OCI-LY3 (cell line): ENCODE measurements at regions not wholly inside any gene's neighbourhood (a gene's known extent, or its start where the extent isn't known, plus 50 kb on each side); places are given as distances from the start of the nearest gene placed in this dataset.
"Not testable (repeated sequence)": the region's sequence is repeated elsewhere in the genome, so short reads cannot be mapped to it uniquely, and the experiment has no call there.

Experiments
- H2AFZ ChIP-seq: fragments of 200-600, 300-600 bp; shearing (Covaris generic); 2 replicates; pipeline ENCODE4 v1.6.0; 2014; ENCODE audit warnings: antibody characterized with exemption, low read depth, low read length
- H3K27ac ChIP-seq: fragments of 200-600, 300-600 bp; sonication (generic); 2 replicates; pipeline ENCODE4 v1.5.1; 2014; ENCODE audit warnings: mild to moderate bottlenecking, low read length, moderate library complexity, mixed read lengths
- H3K27me3 ChIP-seq: fragments of 200-600, 300-600 bp; sonication (generic); 2 replicates; pipeline ENCODE4 v1.6.1; 2014; ENCODE audit warnings: low read depth, low read length, mixed read lengths
- H3K36me3 ChIP-seq: fragments of 200-600, 300-600 bp; sonication (generic); replicated peaks from 2 replicates; pipeline ENCODE3; 2014; ENCODE audit warnings: low read depth, low read length, mixed read lengths
- H3K4me1 ChIP-seq: fragments of 300-600, 200-600 bp; sonication (generic); 2 replicates; pipeline ENCODE4 v1.6.1; 2014; ENCODE audit warnings: low read length, mixed read lengths
- H3K4me2 ChIP-seq: fragments of 200-600, 300-600 bp; sonication (generic); 2 replicates; pipeline ENCODE4 v1.6.1; 2014; ENCODE audit warnings: low read length, mixed read lengths
- H3K4me3 ChIP-seq: fragments of 300-600, 200-600 bp; sonication (generic); 2 replicates; pipeline ENCODE4 v1.5.1; 2014; ENCODE audit warnings: antibody characterized with exemption, mild to moderate bottlenecking, low read length, moderate library complexity
- H3K79me2 ChIP-seq: fragments of 300-600, 200-600 bp; shearing (Covaris generic); 2 replicates; pipeline ENCODE4 v1.6.1; 2014; ENCODE audit warnings: mild to moderate bottlenecking, low read length, mixed read lengths
- H3K9ac ChIP-seq: fragments of 300-600, 200-600 bp; shearing (Covaris generic); 2 replicates; pipeline ENCODE4 v1.6.0; 2014; ENCODE audit warnings: mild to moderate bottlenecking, low read length, moderate library complexity
- H3K9me3 ChIP-seq: fragments of 200-600, 300-600 bp; shearing (Covaris generic); 2 replicates; pipeline ENCODE4 v1.6.1; 2014; ENCODE audit warnings: low read length, mixed read lengths; ENCODE audit not compliant: insufficient read depth
- H4K20me1 ChIP-seq: fragments of 200-600, 300-600 bp; sonication (generic); 2 replicates; pipeline ENCODE4 v1.6.1; 2016; ENCODE audit warnings: low read length, mixed read lengths; ENCODE audit not compliant: insufficient read depth
- EZH2phosphoT487 ChIP-seq: fragments of 200-600 bp; shearing (Covaris generic); IDR thresholded peaks from 2 replicates; pipeline ENCODE4 v1.6.1; 2018; ENCODE audit warnings: antibody characterized with exemption, mixed run types, low read depth
- TF ChIP-seq, protein P1 (sequence below): fragments of 200-600, 300-600 bp; sonication (generic); IDR thresholded peaks from 2 replicates; pipeline ENCODE4 v1.5.1; 2014; ENCODE audit warnings: antibody characterized with exemption, low read length, low read depth

GRCh38 chr3:6066397-6066796 is 794.5 kb upstream of the GRM7 start:
- no peaks in the 10 kb centered on the region for H3K36me3 ChIP-seq
- peak overlapping the region; percentile 30; the same call in 1 of the 2 replicates for H3K4me2 ChIP-seq
- H3K4me3 ChIP-seq: no peak overlapping the region
- H4K20me1 ChIP-seq: no peaks in the 10 kb centered on the region
- H3K27me3 ChIP-seq: no peaks in the 10 kb centered on the region
- H3K79me2 ChIP-seq: no peaks in the 10 kb centered on the region
- H3K9me3 ChIP-seq: no peaks in the 10 kb centered on the region
- H3K9ac ChIP-seq: no peak overlapping the region
- TF ChIP-seq, protein P1, sequence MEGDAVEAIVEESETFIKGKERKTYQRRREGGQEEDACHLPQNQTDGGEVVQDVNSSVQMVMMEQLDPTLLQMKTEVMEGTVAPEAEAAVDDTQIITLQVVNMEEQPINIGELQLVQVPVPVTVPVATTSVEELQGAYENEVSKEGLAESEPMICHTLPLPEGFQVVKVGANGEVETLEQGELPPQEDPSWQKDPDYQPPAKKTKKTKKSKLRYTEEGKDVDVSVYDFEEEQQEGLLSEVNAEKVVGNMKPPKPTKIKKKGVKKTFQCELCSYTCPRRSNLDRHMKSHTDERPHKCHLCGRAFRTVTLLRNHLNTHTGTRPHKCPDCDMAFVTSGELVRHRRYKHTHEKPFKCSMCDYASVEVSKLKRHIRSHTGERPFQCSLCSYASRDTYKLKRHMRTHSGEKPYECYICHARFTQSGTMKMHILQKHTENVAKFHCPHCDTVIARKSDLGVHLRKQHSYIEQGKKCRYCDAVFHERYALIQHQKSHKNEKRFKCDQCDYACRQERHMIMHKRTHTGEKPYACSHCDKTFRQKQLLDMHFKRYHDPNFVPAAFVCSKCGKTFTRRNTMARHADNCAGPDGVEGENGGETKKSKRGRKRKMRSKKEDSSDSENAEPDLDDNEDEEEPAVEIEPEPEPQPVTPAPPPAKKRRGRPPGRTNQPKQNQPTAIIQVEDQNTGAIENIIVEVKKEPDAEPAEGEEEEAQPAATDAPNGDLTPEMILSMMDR: no peak
- no peak for TF ChIP-seq EZH2phosphoT487
- H3K27ac ChIP-seq: no peak overlapping the region
- H2AFZ ChIP-seq: no peak overlapping the region
- no peaks in the 10 kb centered on the region for H3K4me1 ChIP-seq

GRCh38 chr3:6066868-6067578 is 793.9 kb upstream of the GRM7 start:
- H3K36me3 ChIP-seq, H3K4me3 ChIP-seq, H3K79me2 ChIP-seq, H3K27me3 ChIP-seq, H3K4me1 ChIP-seq, H2AFZ ChIP-seq, H3K9me3 ChIP-seq, H3K9ac ChIP-seq, H3K27ac ChIP-seq, H4K20me1 ChIP-seq, H3K4me2 ChIP-seq: not testable (repeated sequence)

DNA sequence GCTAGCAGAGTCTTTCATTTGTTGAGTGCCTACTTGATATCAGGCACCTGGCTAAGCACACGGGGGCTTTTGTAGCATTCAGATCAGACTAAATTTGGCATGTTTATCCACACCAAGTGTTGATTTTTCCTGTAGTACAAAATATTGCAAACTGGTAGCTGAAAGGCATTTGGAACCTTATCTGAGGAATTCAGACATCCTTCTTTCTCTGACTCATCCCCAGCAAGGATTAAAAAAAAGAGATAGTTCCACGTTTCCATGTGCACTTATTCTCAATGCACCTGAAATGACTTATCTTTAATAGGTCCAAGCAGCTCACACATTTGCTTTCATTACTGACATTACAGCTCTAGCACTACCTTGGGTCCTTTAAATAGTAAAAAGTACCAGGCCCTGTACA is 786.0 kb upstream of the GRM7 start:
- Histone ChIP-seq H2AFZ (no peak overlapping the region), H3K4me1 (no peaks in the 10 kb centered on the region), H3K36me3 (no peaks in the 10 kb centered on the region), H3K9me3 (no peaks in the 10 kb centered on the region), H3K4me3 (no peak overlapping the region), H4K20me1 (no peaks in the 10 kb centered on the region), H3K79me2 (no peaks in the 10 kb centered on the region), H3K4me2 (no peak overlapping the region), H3K9ac (no peak overlapping the region), H3K27ac (no peak overlapping the region), H3K27me3 (no peaks in the 10 kb centered on the region)
- TF ChIP-seq, protein P1: no peak
- TF ChIP-seq EZH2phosphoT487: no peak

- H3K27ac ChIP-seq: no peak overlapping the region
- no peaks in the 10 kb centered on the region for H3K27me3 ChIP-seq
Observed at GRCh38 chr3:6078436-6078835, 782.5 kb upstream of the GRM7 start.

More at GRCh38 chr3:6078436-6078835, 782.5 kb upstream of the GRM7 start:
- Histone ChIP-seq H3K9me3 (no peaks in the 10 kb centered on the region), H4K20me1 (no peaks in the 10 kb centered on the region), H3K79me2 (no peaks in the 10 kb centered on the region), H3K36me3 (no peaks in the 10 kb centered on the region), H3K4me2 (no peak overlapping the region), H3K4me1 (no peaks in the 10 kb centered on the region), H3K4me3 (no peak overlapping the region), H3K9ac (no peak overlapping the region), H2AFZ (no peak overlapping the region)
- TF ChIP-seq EZH2phosphoT487: no peak
- TF ChIP-seq, protein P1: no peak
